HFFc6 (cell line): ENCODE measurements at regions not wholly inside any gene's neighbourhood (a gene's known extent, or its start where the extent isn't known, plus 50 kb on each side); places are given as distances from the start of the nearest gene placed in this dataset.

Experiments
- DNase-seq: peaks from one replicate; pipeline ENCODE4 v3.0.0-alpha.2; 2018
- H3K27ac Mint-ChIP-seq: 2 replicates; pipeline ENCODE4 v1.8.0; 2020; ENCODE audit warnings: mild to moderate bottlenecking, mixed read lengths
- H3K27me3 Mint-ChIP-seq: 2 replicates; pipeline ENCODE4 v1.8.0; 2021; ENCODE audit warnings: mild to moderate bottlenecking, moderate library complexity, mixed read lengths; ENCODE audit not compliant: insufficient read depth
- H3K36me3 Mint-ChIP-seq: 2 replicates; pipeline ENCODE4 v1.8.0; 2021; ENCODE audit warnings: low read depth, mixed read lengths
- H3K4me1 Mint-ChIP-seq: 2 replicates; pipeline ENCODE4 v1.8.0; 2020; ENCODE audit warnings: low read depth, mixed read lengths
- H3K4me3 Mint-ChIP-seq: 2 replicates; pipeline ENCODE4 v1.8.0; 2020; ENCODE audit warnings: mild to moderate bottlenecking, moderate library complexity, mixed read lengths
- H3K9me3 Mint-ChIP-seq: 2 replicates; pipeline ENCODE4 v1.8.0; 2020; ENCODE audit warnings: mild to moderate bottlenecking, mixed read lengths
- TF ChIP-seq, protein P1 (sequence below): fragments of 200-600 bp; sonication (generic); IDR thresholded peaks from 2 replicates; pipeline ENCODE4 v1.5.0; 2021; ENCODE audit warnings: antibody characterized with exemption, mild to moderate bottlenecking

DNA sequence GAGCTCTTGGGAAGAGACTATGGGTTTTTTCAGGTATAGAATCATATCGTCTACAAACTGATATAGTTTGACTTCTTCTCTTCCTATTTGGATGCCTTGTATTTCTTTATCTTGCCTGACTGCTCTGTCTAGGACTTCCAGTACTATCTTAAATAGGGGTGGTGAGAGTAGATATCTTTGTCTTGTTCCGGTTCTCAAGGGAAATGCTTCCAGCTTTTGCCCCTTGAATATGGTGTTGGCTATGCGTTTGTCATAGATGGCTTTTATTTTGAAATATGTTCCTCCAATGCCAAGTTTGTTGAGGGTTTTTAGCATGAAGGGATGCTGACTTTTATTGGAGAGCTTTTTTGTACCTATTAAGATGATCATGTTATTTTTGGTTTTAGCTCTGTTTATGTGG is 170.3 kb downstream of the PTGER3 start:
- Mint-ChIP-seq H3K27ac (no peak overlapping the region), H3K4me1 (peaks cover 13% of the 10 kb centered on the region; the same call in 1 of the 2 replicates), H3K4me3 (no peak overlapping the region), H3K9me3 (peaks cover 24% of the 10 kb centered on the region), H3K27me3 (no peaks in the 10 kb centered on the region), H3K36me3 (no peaks in the 10 kb centered on the region)
- TF ChIP-seq, protein P1, sequence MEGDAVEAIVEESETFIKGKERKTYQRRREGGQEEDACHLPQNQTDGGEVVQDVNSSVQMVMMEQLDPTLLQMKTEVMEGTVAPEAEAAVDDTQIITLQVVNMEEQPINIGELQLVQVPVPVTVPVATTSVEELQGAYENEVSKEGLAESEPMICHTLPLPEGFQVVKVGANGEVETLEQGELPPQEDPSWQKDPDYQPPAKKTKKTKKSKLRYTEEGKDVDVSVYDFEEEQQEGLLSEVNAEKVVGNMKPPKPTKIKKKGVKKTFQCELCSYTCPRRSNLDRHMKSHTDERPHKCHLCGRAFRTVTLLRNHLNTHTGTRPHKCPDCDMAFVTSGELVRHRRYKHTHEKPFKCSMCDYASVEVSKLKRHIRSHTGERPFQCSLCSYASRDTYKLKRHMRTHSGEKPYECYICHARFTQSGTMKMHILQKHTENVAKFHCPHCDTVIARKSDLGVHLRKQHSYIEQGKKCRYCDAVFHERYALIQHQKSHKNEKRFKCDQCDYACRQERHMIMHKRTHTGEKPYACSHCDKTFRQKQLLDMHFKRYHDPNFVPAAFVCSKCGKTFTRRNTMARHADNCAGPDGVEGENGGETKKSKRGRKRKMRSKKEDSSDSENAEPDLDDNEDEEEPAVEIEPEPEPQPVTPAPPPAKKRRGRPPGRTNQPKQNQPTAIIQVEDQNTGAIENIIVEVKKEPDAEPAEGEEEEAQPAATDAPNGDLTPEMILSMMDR, result no peak
- no peak for DNase-seq

DNA sequence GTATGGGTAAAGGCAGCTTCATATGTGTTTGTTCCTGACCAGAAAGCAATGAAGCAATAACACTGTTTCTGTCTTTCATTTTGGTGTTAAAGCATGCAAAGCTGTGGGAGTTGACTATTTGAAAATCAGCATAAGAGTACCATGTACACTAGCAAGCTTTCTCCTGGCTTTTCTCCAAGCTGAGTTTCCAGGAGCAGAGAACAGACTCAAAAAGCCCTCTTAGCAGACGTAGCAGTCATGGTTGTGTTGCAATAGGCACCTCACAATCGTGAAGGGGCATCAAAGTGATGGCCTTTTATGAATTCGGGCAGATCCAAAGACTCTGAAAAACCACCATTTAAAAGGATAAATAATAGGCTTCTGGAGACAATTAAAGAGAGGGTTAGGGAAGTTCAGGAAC is 159.7 kb downstream of the PTGER3 start:
- Mint-ChIP-seq H3K9me3 (peaks cover 4% of the 10 kb centered on the region), H3K36me3 (no peaks in the 10 kb centered on the region), H3K4me1 (peaks cover 8% of the 10 kb centered on the region; the same call in 1 of the 2 replicates), H3K27ac (no peak overlapping the region), H3K27me3 (no peaks in the 10 kb centered on the region), H3K4me3 (no peak overlapping the region)
- peak; percentile 15 for DNase-seq
- TF ChIP-seq, protein P1, result no peak

DNA sequence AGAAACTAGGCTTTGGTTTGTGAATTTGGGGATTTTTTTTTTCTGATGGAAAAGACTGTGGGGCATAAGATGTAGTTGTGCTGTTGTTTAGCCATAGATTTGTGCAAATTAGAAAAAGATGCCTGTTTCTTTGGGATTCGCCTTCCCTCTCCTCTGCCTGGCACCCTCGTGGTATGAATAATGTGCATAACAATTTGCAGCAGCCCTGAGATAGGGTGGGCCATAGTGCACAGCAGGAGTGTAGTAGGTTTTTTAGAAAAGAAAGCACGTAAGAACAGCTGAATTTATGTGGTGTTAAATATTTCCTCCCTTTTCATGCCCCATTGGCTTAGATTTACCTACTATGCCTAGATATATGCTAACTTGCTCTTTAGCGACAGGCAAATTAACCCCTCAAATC is 158.9 kb downstream of the PTGER3 start:
- Mint-ChIP-seq H3K9me3 (peaks cover 4% of the 10 kb centered on the region; the same call in 1 of the 2 replicates), H3K36me3 (no peaks in the 10 kb centered on the region), H3K27ac (no peak overlapping the region), H3K27me3 (no peaks in the 10 kb centered on the region), H3K4me1 (peaks cover 8% of the 10 kb centered on the region; the same call in 1 of the 2 replicates), H3K4me3 (no peak overlapping the region)
- DNase-seq, result no peak
- TF ChIP-seq, protein P1, result no peak

DNA sequence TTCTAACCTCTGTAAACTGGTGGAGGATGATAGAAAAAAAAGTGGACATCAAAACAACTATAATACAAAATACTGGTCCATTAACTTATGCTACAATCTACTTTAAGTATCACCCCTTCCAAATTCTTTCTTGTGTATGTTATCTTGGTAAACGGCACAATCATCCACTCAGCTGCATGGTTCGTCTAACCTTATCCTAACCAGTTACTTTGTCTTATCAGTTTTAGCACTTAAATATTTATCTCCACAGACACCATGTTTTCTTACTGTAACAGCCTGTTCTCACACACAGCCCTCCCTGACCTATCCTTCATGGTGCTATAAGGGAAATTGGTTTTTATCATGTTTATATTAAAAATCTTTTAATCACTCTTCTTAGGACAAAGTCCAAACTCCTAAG is 157.2 kb downstream of the PTGER3 start:
- Mint-ChIP-seq H3K9me3 (peaks cover 4% of the 10 kb centered on the region; the same call in 1 of the 2 replicates), H3K27me3 (no peaks in the 10 kb centered on the region), H3K27ac (no peak overlapping the region), H3K4me1 (peaks cover 8% of the 10 kb centered on the region; the same call in 1 of the 2 replicates), H3K4me3 (no peak overlapping the region), H3K36me3 (no peaks in the 10 kb centered on the region)
- no peak for DNase-seq
- TF ChIP-seq, protein P1, result no peak

DNA sequence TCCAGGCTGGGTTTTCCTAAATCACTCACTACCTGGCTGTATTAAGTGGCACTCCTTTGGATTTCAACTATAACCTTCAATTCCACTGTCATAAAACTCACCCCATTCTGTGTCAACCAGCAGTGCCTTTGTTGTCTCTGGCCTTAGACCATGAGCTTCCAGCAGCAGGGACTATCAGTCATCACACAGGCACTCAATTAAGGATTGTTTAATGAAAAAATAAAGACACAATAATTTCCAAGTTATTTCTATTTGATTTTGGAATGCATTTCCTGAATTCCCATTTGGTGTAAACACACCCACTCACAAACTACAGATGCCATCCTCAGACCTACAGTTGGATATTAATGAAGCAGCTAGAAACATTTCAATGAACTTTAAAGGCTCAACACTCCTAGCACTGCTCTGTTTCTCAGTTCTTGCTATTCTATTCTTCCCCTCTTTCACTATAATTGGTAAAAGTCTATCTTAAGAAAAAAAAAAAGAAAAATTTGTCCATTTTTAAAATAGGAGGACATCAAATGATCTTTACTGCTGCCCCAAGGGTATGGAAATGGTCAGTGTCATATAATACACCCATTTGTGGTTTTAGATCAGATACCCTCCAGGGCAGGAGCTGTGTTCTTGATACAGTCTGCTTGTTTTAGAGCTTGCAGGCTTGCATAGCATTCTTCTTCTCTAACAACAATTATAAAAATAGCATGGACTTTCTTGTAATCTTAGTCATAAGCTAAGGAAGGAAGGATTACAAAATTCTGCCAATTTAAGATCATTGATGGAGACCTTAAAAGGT is 156.4 kb downstream of the PTGER3 start:
- TF ChIP-seq, protein P1, result no peak
- Mint-ChIP-seq H3K4me1 (peaks cover 8% of the 10 kb centered on the region; the same call in 1 of the 2 replicates), H3K27ac (peak overlapping the region; percentile 27; the same call in 1 of the 2 replicates), H3K4me3 (no peak overlapping the region), H3K27me3 (no peaks in the 10 kb centered on the region), H3K36me3 (no peaks in the 10 kb centered on the region), H3K9me3 (peaks cover 7% of the 10 kb centered on the region; the same call in 1 of the 2 replicates)
- peak; percentile 52 for DNase-seq
